HepG2 (cell line): ENCODE measurements at regions not wholly inside any gene's neighbourhood (a gene's known extent, or its start where the extent isn't known, plus 50 kb on each side); places are given as distances from the start of the nearest gene placed in this dataset.

Experiments
- ATAC-seq: fragments of 200-7000 bp; cut with Tn5 transposase; 3 replicates; pipeline ENCODE4 v1.9.1; 2020; ENCODE audit warnings: mild to moderate bottlenecking, moderate library complexity
- BruUV-seq: library from RNA; stranded (reverse); fragments of 400-500 nt; replicated peaks from 2 replicates; lab custom pipeline; 2021; lab: Mats Ljungman, UMichigan
- CTCF ChIA-PET: fragments of 300-600 bp; formaldehyde crosslinking; extraction: SDS; loops from one replicate; lab custom pipeline; 2021; ENCODE audit warnings: low total read pairs, inconsistent platforms, low intra/inter-chr PET ratio; lab: Yijun Ruan, JAX
- POLR2A ChIA-PET: fragments of 350-600 bp; sonication (Branson Sonifier 250); formaldehyde crosslinking; loops from one replicate; lab custom pipeline; 2020; ENCODE audit warnings: antibody characterized with exemption, inconsistent platforms; lab: Yijun Ruan, JAX
- DNase-seq: peaks from one replicate; pipeline ENCODE4 v3.0.0-alpha.2; 2015; ENCODE audit warnings: low spot score
- FAIRE-seq: peaks from 3 replicates; lab custom pipeline; 2011; peaks lifted over from hg19 to GRCh38; lab: Jason Lieb, UNC
- H2AFZ ChIP-seq: one replicate; pipeline ENCODE4 v1.6.1; 2011; ENCODE audit warnings: low read length, inconsistent platforms
- H3K27ac ChIP-seq: fragments of 300-600 bp; 3 replicates; pipeline ENCODE4 v1.8.0; 2011; ENCODE audit warnings: mixed run types, mild to moderate bottlenecking, mixed read lengths, low read length, inconsistent platforms; ENCODE audit not compliant: insufficient read depth; ENCODE audit errors: extremely low read length
- H3K27me3 ChIP-seq, 2 experiments: fragments of 200-600 bp in 1 of 2; 2 replicates in 1 of 2; 3 replicates in 1 of 2; pipeline versions ENCODE4 v1.6.0 to v1.8.0; 2011; ENCODE audit warnings: low read length in 2 of 2, mild to moderate bottlenecking in 2 of 2, moderate library complexity in 2 of 2, inconsistent platforms in 1 of 2; ENCODE audit not compliant: insufficient read depth in 2 of 2, control insufficient read depth in 1 of 2
- H3K36me3 ChIP-seq, 2 experiments: fragments of 200-600 bp in 1 of 2; replicated peaks in 1 of 2; 2 replicates in 1 of 2; 3 replicates in 1 of 2; pipeline versions ENCODE4 v1.5.1 to v1.8.0; 2011; ENCODE audit warnings: low read length in 2 of 2, inconsistent platforms in 1 of 2; ENCODE audit not compliant: insufficient read depth in 2 of 2, control insufficient read depth in 1 of 2
- H3K4me1 ChIP-seq: 2 replicates; pipeline ENCODE4 v1.5.1; 2012; ENCODE audit warnings: low read length, inconsistent platforms; ENCODE audit not compliant: insufficient read depth
- H3K4me2 ChIP-seq: 2 replicates; pipeline ENCODE4 v1.6.0; 2011; ENCODE audit warnings: low read depth, low read length, inconsistent platforms
- H3K4me3 ChIP-seq, 3 experiments: fragments of 200-600 bp in 1 of 3; sonication (generic), shearing (Covaris generic) in 1 of 3; replicated peaks in 1 of 3; 2 replicates each; pipeline ENCODE4 v1.5.1; 2011 to 2016; ENCODE audit warnings: low read length in 3 of 3, inconsistent platforms in 2 of 3, low read depth in 2 of 3, mild to moderate bottlenecking in 2 of 3, control low read depth in 1 of 3, mixed read lengths in 1 of 3; ENCODE audit not compliant: insufficient read depth in 1 of 3
- H3K79me2 ChIP-seq: one replicate; pipeline ENCODE4 v1.6.1; 2011; ENCODE audit warnings: low read length, inconsistent platforms; ENCODE audit not compliant: insufficient read depth
- H3K9ac ChIP-seq: 2 replicates; pipeline ENCODE4 v1.6.0; 2011; ENCODE audit warnings: mild to moderate bottlenecking, low read depth, low read length, inconsistent platforms; ENCODE audit not compliant: insufficient read depth
- H3K9me3 ChIP-seq: 2 replicates; pipeline ENCODE4 v1.5.1; 2012; ENCODE audit warnings: mild to moderate bottlenecking, low read length
- H4K20me1 ChIP-seq: 2 replicates; pipeline ENCODE4 v1.6.0; 2011; ENCODE audit warnings: inconsistent platforms, mild to moderate bottlenecking, low read length, moderate library complexity; ENCODE audit not compliant: insufficient read depth
- POGZ ChIP-seq: sonication (generic); formaldehyde crosslinking; IDR thresholded peaks from 2 replicates; pipeline ENCODE4 v1.4.0; 2020; ENCODE audit warnings: mild to moderate bottlenecking, missing genetic modification reagents
- TBP ChIP-seq: sonication (generic); formaldehyde crosslinking; IDR thresholded peaks from 2 replicates; pipeline ENCODE4 v1.5.0; 2020; ENCODE audit warnings: missing genetic modification reagents
- ZNF256 ChIP-seq: sonication (generic); formaldehyde crosslinking; conservative IDR thresholded peaks from 2 replicates; pipeline ENCODE4 v1.4.0; 2020; ENCODE audit warnings: missing genetic modification reagents
- ZNF556 ChIP-seq: sonication (generic); formaldehyde crosslinking; IDR thresholded peaks from 2 replicates; pipeline ENCODE4 v1.4.0; 2020; ENCODE audit warnings: mild to moderate bottlenecking, missing genetic modification reagents, borderline replicate concordance
- ZNF616 ChIP-seq: sonication (generic); formaldehyde crosslinking; IDR thresholded peaks from 2 replicates; pipeline ENCODE4 v1.5.0; 2020; ENCODE audit warnings: low read depth, mild to moderate bottlenecking, missing genetic modification reagents
- WGBS: methylation state at CpG from one replicate; pipeline ENCODE4 v1.1.6; 2017; ENCODE audit warnings: low lambda C conversion rate; 5-methylcytosine and 5-hydroxymethylcytosine counted together
- in situ Hi-C: cut with HindIII; loops from 2 replicates; pipeline ENCODE4 v1.10.0; 2017; ENCODE audit warnings: low pct_unique_long_range_greater_than_20kb; ENCODE audit not compliant: extremely low pct_ligation_motif_present
- intact Hi-C: fragments of 100-400 bp; cut with micrococcal nuclease; formaldehyde crosslinking; loops from one replicate; pipeline ENCODE4 v1.10.0; 2022; ENCODE audit not compliant: unreplicated experiment
- TF ChIP-seq, protein P1 (sequence below): sonication (generic); formaldehyde crosslinking; IDR thresholded peaks from 2 replicates; pipeline ENCODE4 v1.5.1; 2020; ENCODE audit warnings: mild to moderate bottlenecking, moderate library complexity, missing genetic modification reagents
- TF ChIP-seq, protein P2 (sequence below): sonication (generic); formaldehyde crosslinking; IDR thresholded peaks from 2 replicates; pipeline ENCODE4 v1.5.0; 2020; ENCODE audit warnings: mild to moderate bottlenecking, missing genetic modification reagents, borderline replicate concordance

GRCh38 chr4:96009427-96010119 lies 169.7 kb downstream of the PDHA2 start:
- Histone ChIP-seq H3K27me3 (no peaks in the 10 kb centered on the region), H2AFZ (no peak overlapping the region), H3K9me3 (no peaks in the 10 kb centered on the region), H3K4me2 (no peak overlapping the region), H3K27ac (no peak overlapping the region), H3K4me3 (no peak overlapping the region), H4K20me1 (no peaks in the 10 kb centered on the region), H3K79me2 (no peaks in the 10 kb centered on the region), H3K9ac (no peak overlapping the region), H3K4me1 (no peaks in the 10 kb centered on the region), H3K36me3 (no peaks in the 10 kb centered on the region)
- CTCF ChIA-PET = no interaction called here
- TF ChIP-seq ZNF556 (CRISPR knock-in tag) (no peak), ZNF616 (CRISPR knock-in tag) (no peak), POGZ (CRISPR knock-in tag) (no peak), ZNF256 (CRISPR knock-in tag) (no peak), TBP (CRISPR knock-in tag) (no peak)
- TF ChIP-seq, protein P1, sequence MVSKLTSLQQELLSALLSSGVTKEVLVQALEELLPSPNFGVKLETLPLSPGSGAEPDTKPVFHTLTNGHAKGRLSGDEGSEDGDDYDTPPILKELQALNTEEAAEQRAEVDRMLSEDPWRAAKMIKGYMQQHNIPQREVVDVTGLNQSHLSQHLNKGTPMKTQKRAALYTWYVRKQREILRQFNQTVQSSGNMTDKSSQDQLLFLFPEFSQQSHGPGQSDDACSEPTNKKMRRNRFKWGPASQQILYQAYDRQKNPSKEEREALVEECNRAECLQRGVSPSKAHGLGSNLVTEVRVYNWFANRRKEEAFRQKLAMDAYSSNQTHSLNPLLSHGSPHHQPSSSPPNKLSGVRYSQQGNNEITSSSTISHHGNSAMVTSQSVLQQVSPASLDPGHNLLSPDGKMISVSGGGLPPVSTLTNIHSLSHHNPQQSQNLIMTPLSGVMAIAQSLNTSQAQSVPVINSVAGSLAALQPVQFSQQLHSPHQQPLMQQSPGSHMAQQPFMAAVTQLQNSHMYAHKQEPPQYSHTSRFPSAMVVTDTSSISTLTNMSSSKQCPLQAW (CRISPR knock-in tag) = no peak
- TF ChIP-seq, protein P2, sequence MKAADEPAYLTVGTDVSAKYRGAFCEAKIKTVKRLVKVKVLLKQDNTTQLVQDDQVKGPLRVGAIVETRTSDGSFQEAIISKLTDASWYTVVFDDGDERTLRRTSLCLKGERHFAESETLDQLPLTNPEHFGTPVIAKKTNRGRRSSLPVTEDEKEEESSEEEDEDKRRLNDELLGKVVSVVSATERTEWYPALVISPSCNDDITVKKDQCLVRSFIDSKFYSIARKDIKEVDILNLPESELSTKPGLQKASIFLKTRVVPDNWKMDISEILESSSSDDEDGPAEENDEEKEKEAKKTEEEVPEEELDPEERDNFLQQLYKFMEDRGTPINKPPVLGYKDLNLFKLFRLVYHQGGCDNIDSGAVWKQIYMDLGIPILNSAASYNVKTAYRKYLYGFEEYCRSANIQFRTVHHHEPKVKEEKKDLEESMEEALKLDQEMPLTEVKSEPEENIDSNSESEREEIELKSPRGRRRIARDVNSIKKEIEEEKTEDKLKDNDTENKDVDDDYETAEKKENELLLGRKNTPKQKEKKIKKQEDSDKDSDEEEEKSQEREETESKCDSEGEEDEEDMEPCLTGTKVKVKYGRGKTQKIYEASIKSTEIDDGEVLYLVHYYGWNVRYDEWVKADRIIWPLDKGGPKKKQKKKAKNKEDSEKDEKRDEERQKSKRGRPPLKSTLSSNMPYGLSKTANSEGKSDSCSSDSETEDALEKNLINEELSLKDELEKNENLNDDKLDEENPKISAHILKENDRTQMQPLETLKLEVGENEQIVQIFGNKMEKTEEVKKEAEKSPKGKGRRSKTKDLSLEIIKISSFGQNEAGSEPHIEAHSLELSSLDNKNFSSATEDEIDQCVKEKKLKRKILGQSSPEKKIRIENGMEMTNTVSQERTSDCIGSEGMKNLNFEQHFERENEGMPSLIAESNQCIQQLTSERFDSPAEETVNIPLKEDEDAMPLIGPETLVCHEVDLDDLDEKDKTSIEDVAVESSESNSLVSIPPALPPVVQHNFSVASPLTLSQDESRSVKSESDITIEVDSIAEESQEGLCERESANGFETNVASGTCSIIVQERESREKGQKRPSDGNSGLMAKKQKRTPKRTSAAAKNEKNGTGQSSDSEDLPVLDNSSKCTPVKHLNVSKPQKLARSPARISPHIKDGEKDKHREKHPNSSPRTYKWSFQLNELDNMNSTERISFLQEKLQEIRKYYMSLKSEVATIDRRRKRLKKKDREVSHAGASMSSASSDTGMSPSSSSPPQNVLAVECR (CRISPR knock-in tag) = no peak
- FAIRE-seq = no peak
- in situ Hi-C loops = no loop called here
- POLR2A ChIA-PET = no interaction called here
- WGBS = 0% methylated on average over 1 of the region's 1 CpG
- no peak for ATAC-seq
- intact Hi-C loops = no loop called here
- no TSS peak for BruUV-seq
- DNase-seq = no peak
